Dendritic cell treated with granulocyte-macrophage colony-stimulating factor and Interleukin-4, amounts not matched to agents 40 ng/mL and 50 ng/mL, for 4 days (primary cell): ENCODE measurements at regions not wholly inside any gene's neighbourhood (a gene's known extent, or its start where the extent isn't known, plus 50 kb on each side); places are given as distances from the start of the nearest gene placed in this dataset.
"Not testable (repeated sequence)": the region's sequence is repeated elsewhere in the genome, so short reads cannot be mapped to it uniquely, and the experiment has no call there.

ENCODE experiments used
- H3K27ac Mint-ChIP-seq: one replicate; pipeline ENCODE4 v1.8.0; 2022; ENCODE audit warnings: mild to moderate bottlenecking, mixed read lengths
- H3K27me3 Mint-ChIP-seq: one replicate; pipeline ENCODE4 v1.8.0; 2022; ENCODE audit warnings: mild to moderate bottlenecking, mixed read lengths
- H3K36me3 Mint-ChIP-seq: one replicate; pipeline ENCODE4 v1.8.0; 2022; ENCODE audit warnings: low read depth, mixed read lengths
- H3K4me1 Mint-ChIP-seq: one replicate; pipeline ENCODE4 v1.8.0; 2022; ENCODE audit warnings: low read depth, mixed read lengths
- H3K4me3 Mint-ChIP-seq: one replicate; pipeline ENCODE4 v1.8.0; 2022; ENCODE audit warnings: mild to moderate bottlenecking, moderate library complexity, mixed read lengths
- H3K9me3 Mint-ChIP-seq: one replicate; pipeline ENCODE4 v1.8.0; 2022; ENCODE audit warnings: mixed read lengths
- intact Hi-C: fragments of 100-400 bp; cut with micrococcal nuclease; formaldehyde crosslinking; loops from one replicate; pipeline ENCODE4 v1.15.0; 2022

DNA sequence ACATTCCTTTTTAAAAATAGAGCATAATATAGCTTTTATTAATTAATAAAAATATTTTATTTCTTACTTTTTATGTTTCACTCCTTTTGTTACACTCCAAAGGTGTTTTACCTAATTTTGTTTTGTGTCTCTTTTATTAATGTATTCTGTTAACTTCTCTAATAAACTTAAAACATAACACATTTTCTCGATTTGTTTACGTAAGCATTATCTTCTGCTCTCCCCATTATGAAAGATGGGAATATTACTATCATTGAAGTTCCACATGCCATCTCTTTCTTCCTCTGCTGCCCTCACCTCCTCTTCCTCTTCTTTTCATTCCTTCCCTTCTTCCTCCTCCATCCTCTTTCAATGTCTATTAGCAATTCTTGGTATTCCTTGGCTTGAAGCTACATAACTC lies 85.0 kb upstream of the HCRTR2 start:
- H3K36me3 Mint-ChIP-seq: no peaks in the 10 kb centered on the region
- H3K27me3 Mint-ChIP-seq: no peaks in the 10 kb centered on the region
- H3K4me3 Mint-ChIP-seq: no peak overlapping the region
- no peaks in the 10 kb centered on the region for H3K4me1 Mint-ChIP-seq
- intact Hi-C loops: no loop called here
- peaks cover 46% of the 10 kb centered on the region for H3K9me3 Mint-ChIP-seq
- no peak overlapping the region for H3K27ac Mint-ChIP-seq

DNA sequence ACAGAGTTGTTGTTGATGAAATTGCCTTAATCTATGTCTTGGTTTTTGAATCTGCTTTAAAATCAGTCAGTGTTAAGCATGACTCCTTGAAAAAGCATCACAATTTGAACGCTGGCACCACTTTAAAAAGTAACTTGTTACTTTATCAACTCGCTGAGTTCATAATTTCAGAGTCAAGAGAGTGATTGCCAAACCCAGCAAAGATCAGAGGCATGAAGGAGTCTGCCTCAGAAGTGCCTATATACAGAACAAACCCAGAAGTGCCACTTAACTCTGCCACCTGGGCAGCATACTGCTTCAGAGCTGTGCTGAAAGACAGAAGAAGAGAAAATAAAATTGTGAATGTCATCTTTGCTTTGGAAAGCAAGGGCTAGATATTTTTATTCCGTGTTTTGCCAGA lies 73.6 kb upstream of the HCRTR2 start:
- Mint-ChIP-seq H3K9me3 (no peaks in the 10 kb centered on the region), H3K4me3 (no peak overlapping the region), H3K36me3 (no peaks in the 10 kb centered on the region), H3K27ac (no peak overlapping the region), H3K27me3 (no peaks in the 10 kb centered on the region), H3K4me1 (no peaks in the 10 kb centered on the region)
- intact Hi-C loops: no loop called here

- no peaks in the 10 kb centered on the region for H3K27me3 Mint-ChIP-seq
- H3K27ac Mint-ChIP-seq: no peak overlapping the region
- intact Hi-C loops: no loop called here
- H3K4me3 Mint-ChIP-seq: no peak overlapping the region
- H3K36me3 Mint-ChIP-seq: no peaks in the 10 kb centered on the region
- no peaks in the 10 kb centered on the region for H3K4me1 Mint-ChIP-seq
- H3K9me3 Mint-ChIP-seq: no peaks in the 10 kb centered on the region
These were observed 73.2 kb upstream of the HCRTR2 start for GRCh38 chr6:55101157-55101556.

GRCh38 chr6:55108134-55109130 lies 65.9 kb upstream of the HCRTR2 start:
- Mint-ChIP-seq H3K4me3 (no peak overlapping the region), H3K27me3 (no peaks in the 10 kb centered on the region), H3K4me1 (no peaks in the 10 kb centered on the region), H3K27ac (no peak overlapping the region), H3K36me3 (no peaks in the 10 kb centered on the region), H3K9me3 (peaks cover 34% of the 10 kb centered on the region)
- intact Hi-C loops: no loop called here

GRCh38 chr6:55117267-55117666 lies 57.0 kb upstream of the HCRTR2 start:
- intact Hi-C loops: no loop called here
- peaks cover 31% of the 10 kb centered on the region for H3K9me3 Mint-ChIP-seq
- H3K27me3 Mint-ChIP-seq: no peaks in the 10 kb centered on the region
- no peaks in the 10 kb centered on the region for H3K36me3 Mint-ChIP-seq
- H3K4me1 Mint-ChIP-seq: no peaks in the 10 kb centered on the region
- no peak overlapping the region for H3K4me3 Mint-ChIP-seq
- no peak overlapping the region for H3K27ac Mint-ChIP-seq

GRCh38 chr6:55124241-55124640 lies 50.1 kb upstream of the HCRTR2 start:
- H3K9me3 Mint-ChIP-seq: peaks cover 69% of the 10 kb centered on the region
- H3K4me1 Mint-ChIP-seq, intact Hi-C loops, H3K27ac Mint-ChIP-seq, H3K4me3 Mint-ChIP-seq, H3K27me3 Mint-ChIP-seq, H3K36me3 Mint-ChIP-seq: not testable (repeated sequence)
